ENCODE measurements at regions not wholly inside any gene's neighbourhood (a gene's known extent, or its start where the extent isn't known, plus 50 kb on each side); places are given as distances from the start of the nearest gene placed in this dataset.

- Mint-ChIP-seq H3K27me3 (ENCODE audit: low read depth) (no peaks in the 10 kb centered on the region), H3K4me1 (ENCODE audit: low read depth) (peaks cover 3% of the 10 kb centered on the region), H3K36me3 (ENCODE audit: low read depth) (no peaks in the 10 kb centered on the region), H3K4me3 (ENCODE audit: unreplicated experiment) (no peak overlapping the region), H3K27ac (ENCODE audit: unreplicated experiment) (no peak overlapping the region), H3K9me3 (ENCODE audit: low read depth) (no peaks in the 10 kb centered on the region)
- no peak for DNase-seq (ENCODE audit: low spot score)
- no peak for TF ChIP-seq CTCF (IDR thresholded peaks at IDR 0.05)
Measured at GRCh38 chr13:53135301-53135700, 106.7 kb downstream of the OLFM4 start.

GRCh38 chr13:53136554-53137215, 108.1 kb downstream of the OLFM4 start:
- H3K4me1 Mint-ChIP-seq (ENCODE audit: low read depth) = peaks cover 3% of the 10 kb centered on the region

GRCh38 chr13:53137779-53138178, 109.2 kb downstream of the OLFM4 start:
- H3K36me3 Mint-ChIP-seq (ENCODE audit: low read depth) = no peaks in the 10 kb centered on the region
- no peak overlapping the region for H3K4me3 Mint-ChIP-seq (ENCODE audit: unreplicated experiment)
- TF ChIP-seq CTCF (IDR thresholded peaks at IDR 0.05) = no peak
- H3K9me3 Mint-ChIP-seq (ENCODE audit: low read depth) = no peaks in the 10 kb centered on the region
- H3K4me1 Mint-ChIP-seq (ENCODE audit: low read depth) = peaks cover 3% of the 10 kb centered on the region
- H3K27me3 Mint-ChIP-seq (ENCODE audit: low read depth) = no peaks in the 10 kb centered on the region
- DNase-seq (ENCODE audit: low spot score) = no peak
- H3K27ac Mint-ChIP-seq (ENCODE audit: unreplicated experiment) = no peak overlapping the region

More at GRCh38 chr13:53136554-53137215, 108.1 kb downstream of the OLFM4 start:
- Mint-ChIP-seq H3K9me3 (ENCODE audit: low read depth) (no peaks in the 10 kb centered on the region), H3K27me3 (ENCODE audit: low read depth) (no peaks in the 10 kb centered on the region), H3K36me3 (ENCODE audit: low read depth) (no peaks in the 10 kb centered on the region), H3K4me3 (ENCODE audit: unreplicated experiment) (no peak overlapping the region), H3K27ac (ENCODE audit: unreplicated experiment) (no peak overlapping the region)
- no peak for TF ChIP-seq CTCF (IDR thresholded peaks at IDR 0.05)
- DNase-seq (ENCODE audit: low spot score) = no peak

GRCh38 chr13:53138376-53139036, 109.9 kb downstream of the OLFM4 start:
- Mint-ChIP-seq H3K36me3 (ENCODE audit: low read depth) (no peaks in the 10 kb centered on the region), H3K9me3 (ENCODE audit: low read depth) (no peaks in the 10 kb centered on the region), H3K4me1 (ENCODE audit: low read depth) (peaks cover 3% of the 10 kb centered on the region), H3K27ac (ENCODE audit: unreplicated experiment) (no peak overlapping the region), H3K27me3 (ENCODE audit: low read depth) (no peaks in the 10 kb centered on the region), H3K4me3 (ENCODE audit: unreplicated experiment) (no peak overlapping the region)
- no peak for TF ChIP-seq CTCF (IDR thresholded peaks at IDR 0.05)
- DNase-seq (ENCODE audit: low spot score) = no peak

- H3K4me1 Mint-ChIP-seq (ENCODE audit: low read depth) = peaks cover 3% of the 10 kb centered on the region
- no peaks in the 10 kb centered on the region for H3K9me3 Mint-ChIP-seq (ENCODE audit: low read depth)
- no peak overlapping the region for H3K27ac Mint-ChIP-seq (ENCODE audit: unreplicated experiment)
- no peak overlapping the region for H3K4me3 Mint-ChIP-seq (ENCODE audit: unreplicated experiment)
- peaks cover 2% of the 10 kb centered on the region for H3K27me3 Mint-ChIP-seq (ENCODE audit: low read depth)
- no peak for DNase-seq (ENCODE audit: low spot score)
- TF ChIP-seq CTCF (IDR thresholded peaks at IDR 0.05) = no peak
- H3K36me3 Mint-ChIP-seq (ENCODE audit: low read depth) = no peaks in the 10 kb centered on the region
Measured at GRCh38 chr13:53141336-53141735, 112.7 kb downstream of the OLFM4 start.

Measured in chondrocyte (in vitro differentiated cells).